ENCODE measurements at regions not wholly inside any gene's neighbourhood (a gene's known extent, or its start where the extent isn't known, plus 50 kb on each side); places are given as distances from the start of the nearest gene placed in this dataset.

GRCh38 chr1:101371259-101371658 lies 134.4 kb downstream of the S1PR1 start (continued):
- TF ChIP-seq CTCF (IDR thresholded peaks at IDR 0.05; ENCODE audit: control extremely low read depth in 1 of 3, insufficient read depth in 1 of 3, low read depth in 1 of 3, low read length in 3 of 3): no peak
- no peak for TF ChIP-seq RBBP5 (IDR thresholded peaks at IDR 0.05; ENCODE audit: borderline replicate concordance, low read depth, low read length)
- TF ChIP-seq SUZ12 (IDR thresholded peaks at IDR 0.05; ENCODE audit: low read length): no peak
